DMS79 treated with DMSO at 0.1 percent for 48 hours (cell line): ENCODE measurements at regions not wholly inside any gene's neighbourhood (a gene's known extent, or its start where the extent isn't known, plus 50 kb on each side); places are given as distances from the start of the nearest gene placed in this dataset.
A peak's percentile ranks its signal among the peaks of the same experiment; 100 is the strongest.

Experiments used
- DNase-seq: peaks from one replicate; lab custom pipeline; 2025; lab: John Stamatoyannopoulos, UW

DNA sequence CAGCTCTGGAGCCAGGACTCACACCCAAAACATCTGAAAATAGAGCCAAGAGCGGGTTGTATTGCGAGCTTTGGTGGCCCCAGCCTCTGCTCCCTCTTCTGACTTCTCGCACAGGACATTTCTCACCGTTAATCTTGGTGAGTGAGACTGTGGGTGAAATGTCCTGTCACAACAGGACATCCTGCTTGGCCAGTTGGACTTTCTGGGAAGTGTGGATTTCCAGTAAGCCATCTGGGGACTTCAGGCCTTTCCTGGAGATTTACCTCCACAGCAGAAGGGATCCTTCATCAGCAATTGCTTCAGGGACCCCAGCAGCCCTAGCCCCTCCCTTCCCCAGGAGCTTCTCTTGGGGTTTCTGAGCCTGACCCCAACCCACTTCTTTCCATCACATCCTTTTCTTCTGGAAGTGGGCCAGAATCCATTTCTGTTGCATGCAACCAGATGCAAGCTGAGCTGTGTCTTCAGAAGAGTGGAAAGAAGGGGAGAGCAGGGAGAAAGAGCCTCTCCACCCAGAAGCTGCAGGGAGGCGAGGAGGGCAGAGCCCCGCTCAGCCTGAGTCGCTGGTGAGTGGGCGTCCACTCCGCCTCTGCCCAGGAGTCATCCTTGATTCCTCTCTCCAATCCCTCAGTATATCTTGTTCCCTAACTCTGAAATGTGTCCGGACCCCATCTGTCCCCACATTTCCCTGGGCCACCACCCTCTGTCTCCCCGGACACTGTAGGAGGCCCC is 50.3 kb upstream of the GADD45G start:
- DNase-seq: no peak

DNA sequence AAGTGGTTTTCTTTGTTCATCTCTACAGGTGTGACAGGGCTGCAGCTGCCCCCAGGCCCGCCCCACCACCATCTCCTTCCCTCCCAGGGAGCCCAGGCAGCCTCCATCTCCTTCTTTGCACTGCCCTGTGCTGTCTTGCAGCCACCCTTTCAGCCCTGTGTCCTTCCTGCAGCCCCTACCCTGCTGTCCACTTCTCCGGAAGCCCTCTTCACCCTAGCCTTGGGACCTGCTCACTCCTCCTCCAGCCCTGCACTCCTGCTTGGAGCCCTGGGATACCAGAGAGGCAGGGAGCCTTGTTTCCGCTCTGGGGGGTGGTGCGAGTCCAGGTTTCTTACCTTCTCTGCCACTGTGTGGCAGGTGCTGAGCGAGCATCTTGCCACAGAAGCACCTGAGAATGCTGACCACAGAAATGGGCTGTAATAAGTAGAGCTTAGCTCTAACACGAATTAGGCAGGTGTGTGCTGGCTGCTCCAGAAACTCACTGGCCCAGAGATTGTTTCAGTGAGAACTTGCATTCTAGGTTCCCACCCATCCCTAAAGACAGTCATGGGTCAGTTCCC is 51.3 kb upstream of the GADD45G start:
- peak; percentile 63 for DNase-seq

DNA sequence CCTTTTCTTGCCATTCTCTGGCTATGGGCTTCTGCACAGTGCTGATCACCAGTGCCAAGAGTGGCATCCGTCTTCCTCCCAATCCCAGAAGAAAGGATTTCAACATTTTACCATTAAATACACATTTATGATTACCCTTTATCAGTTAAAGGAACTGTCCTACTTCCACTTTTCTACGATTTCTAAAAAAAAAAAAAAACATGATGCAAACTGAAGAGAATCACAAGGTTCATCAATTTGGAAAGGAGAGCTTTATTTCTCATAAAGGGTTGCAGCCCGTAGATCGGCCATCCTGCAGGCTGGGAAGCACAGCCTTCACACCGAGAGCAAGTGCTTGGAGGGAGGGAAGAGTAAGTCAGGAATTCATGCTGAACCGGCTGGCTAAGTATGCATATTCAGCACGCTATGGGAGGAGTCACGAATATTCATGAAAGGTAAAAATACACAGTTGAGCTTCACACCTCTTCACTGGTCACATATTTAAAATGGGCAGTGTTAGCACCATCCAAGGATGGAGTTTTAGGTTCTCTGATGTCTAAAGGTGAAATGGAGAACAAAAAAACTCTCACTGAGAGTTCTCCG is 52.5 kb upstream of the SEMA4D start:
- DNase-seq: no peak

DNA sequence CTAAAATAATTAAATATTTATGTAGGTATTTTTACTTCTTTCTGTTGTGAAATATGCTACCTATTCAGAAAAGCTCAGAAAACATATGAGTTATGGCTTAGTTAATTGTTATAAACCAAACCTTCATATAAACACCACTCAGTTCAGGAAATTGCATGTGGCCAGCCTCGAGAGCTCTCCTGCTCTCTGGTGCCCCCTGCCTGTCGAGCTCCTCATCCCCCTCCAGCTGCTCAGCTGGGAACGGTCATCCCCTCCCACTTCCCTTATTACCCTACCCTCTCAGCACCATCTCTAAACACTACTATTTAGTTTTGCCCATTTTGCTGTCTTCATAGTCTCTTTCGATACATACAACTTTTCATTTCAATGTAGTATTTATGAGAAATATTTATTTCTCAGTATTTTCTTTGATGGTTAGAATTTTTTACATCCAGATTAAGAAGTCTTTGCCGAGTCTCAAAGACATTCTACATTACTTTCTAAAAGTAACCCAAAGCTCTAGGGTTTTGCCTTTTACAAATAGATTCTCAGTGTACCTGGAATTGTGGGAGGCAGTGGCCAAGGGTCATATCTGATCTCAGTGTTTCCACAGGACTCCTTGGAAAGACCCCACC is 51.2 kb upstream of the SEMA4D start:
- peak; percentile 24 for DNase-seq

DNA sequence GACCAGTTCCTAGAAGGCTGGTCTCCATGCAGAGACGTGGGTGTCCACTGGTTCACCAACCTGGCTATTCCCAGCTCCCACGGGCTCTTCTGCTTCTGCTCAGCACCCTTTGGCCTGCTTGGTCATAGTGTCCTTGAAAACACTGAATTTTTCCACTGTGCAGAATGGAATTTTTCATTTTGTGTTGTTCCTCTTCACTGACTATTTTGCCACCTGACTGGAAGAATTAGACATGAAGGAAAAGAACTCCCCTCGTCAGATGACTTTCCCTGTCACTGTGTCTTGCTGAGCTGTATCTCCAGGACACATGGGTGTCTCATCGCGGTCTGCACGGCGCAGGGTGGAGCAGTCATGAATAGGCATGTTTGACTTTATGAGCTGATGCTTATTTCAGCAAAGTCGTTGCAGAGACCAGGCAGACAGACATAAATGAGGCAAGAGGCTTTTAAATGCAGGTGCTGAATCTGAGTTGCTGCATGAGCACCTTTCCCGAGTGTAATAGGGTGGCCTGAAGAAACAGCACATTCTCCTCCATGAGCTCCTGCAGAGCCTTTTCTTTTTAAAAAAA is 50.2 kb upstream of the SEMA4D start:
- no peak for DNase-seq
